HepG2 (cell line): ENCODE measurements at regions not wholly inside any gene's neighbourhood (a gene's known extent, or its start where the extent isn't known, plus 50 kb on each side); places are given as distances from the start of the nearest gene placed in this dataset.

Experiments
- CREB1 ChIP-seq, 2 experiments: fragments of 450-650 bp in 1 of 2; IDR thresholded peaks; 2 replicates each; pipeline ENCODE4 v1.6.1; 2016 to 2017; ENCODE audit warnings: control low read depth in 1 of 2, mild to moderate bottlenecking in 1 of 2, missing compliant biosample characterization in 1 of 2, missing genetic modification characterization in 1 of 2
- DBP ChIP-seq: sonication (generic); formaldehyde crosslinking; IDR thresholded peaks from 2 replicates; pipeline ENCODE4 v1.4.0; 2020; ENCODE audit warnings: missing genetic modification reagents; ENCODE audit errors: not compliant biosample characterization
- EZH2 ChIP-seq: conservative IDR thresholded peaks from 2 replicates; pipeline ENCODE4 v1.6.1; 2012; ENCODE audit warnings: mild to moderate bottlenecking, low read depth, low read length, moderate library complexity
- HDAC2 ChIP-seq: sonication (generic); formaldehyde crosslinking; IDR thresholded peaks from 2 replicates; pipeline ENCODE4 v1.4.0; 2020; ENCODE audit warnings: missing genetic modification reagents
- MAFF ChIP-seq: IDR thresholded peaks from 2 replicates; pipeline ENCODE4 v1.6.1; 2011; ENCODE audit warnings: low read depth, low read length, improper control_type of control experiment
- MYPOP ChIP-seq: sonication (generic); formaldehyde crosslinking; IDR thresholded peaks from 2 replicates; pipeline ENCODE4 v1.8.1; 2023; ENCODE audit warnings: mild to moderate bottlenecking, moderate library complexity, missing genetic modification reagents
- PHF8 ChIP-seq: sonication (generic); formaldehyde crosslinking; IDR thresholded peaks from 2 replicates; pipeline ENCODE4 v1.5.0; 2020; ENCODE audit warnings: missing genetic modification reagents
- POLR2A ChIP-seq, 2 experiments: IDR thresholded peaks; 2 replicates each; pipeline ENCODE4 v1.6.1; 2011; ENCODE audit warnings: low read depth in 2 of 2, low read length in 2 of 2, mild to moderate bottlenecking in 1 of 2, moderate library complexity in 1 of 2; ENCODE audit not compliant: insufficient read depth in 1 of 2
- REXO4 ChIP-seq: sonication (generic); formaldehyde crosslinking; IDR thresholded peaks from 2 replicates; pipeline ENCODE4 v1.8.0; 2022; ENCODE audit warnings: missing genetic modification reagents, mild to moderate bottlenecking, borderline replicate concordance
- TAF1 ChIP-seq: sonication (generic); formaldehyde crosslinking; IDR thresholded peaks from 2 replicates; pipeline ENCODE4 v1.4.0; 2020; ENCODE audit warnings: missing genetic modification reagents
- ZNF674 ChIP-seq: sonication (generic); formaldehyde crosslinking; IDR thresholded peaks from 2 replicates; pipeline ENCODE4 v1.5.0; 2020; ENCODE audit warnings: low read depth, mild to moderate bottlenecking, missing genetic modification reagents

GRCh38 chr15:69951256-69951897 lies 146.3 kb downstream of the TLE3 start:
- TF ChIP-seq DBP = no peak
- no peak for TF ChIP-seq POLR2A (IDR thresholded peaks at IDR 0.05; ENCODE audit: insufficient read depth in 1 of 2, low read depth in 2 of 2, low read length in 2 of 2)
- TF ChIP-seq PHF8 = no peak
- TF ChIP-seq TAF1 (CRISPR knock-in tag) = no peak
- TF ChIP-seq MAFF = no peak
- TF ChIP-seq ZNF674 = no peak
- TF ChIP-seq EZH2 = no peak
- no peak for TF ChIP-seq MYPOP (CRISPR knock-in tag)
- TF ChIP-seq HDAC2 (CRISPR knock-in tag) = no peak
- TF ChIP-seq REXO4 = no peak
- no peak for TF ChIP-seq CREB1 (IDR thresholded peaks at IDR 0.05)
- no peak for TF ChIP-seq CREB1 (CRISPR knock-in tag; IDR thresholded peaks at IDR 0.05)
